ENCODE measurements at regions not wholly inside any gene's neighbourhood (a gene's known extent, or its start where the extent isn't known, plus 50 kb on each side); places are given as distances from the start of the nearest gene placed in this dataset.
"Not testable (repeated sequence)": the region's sequence is repeated elsewhere in the genome, so short reads cannot be mapped to it uniquely, and the experiment has no call there.

GRCh38 chr1:213744780-213745179 is 243.0 kb upstream of the PROX1 start:
- FAIRE-seq: no peak

- FAIRE-seq: no peak
These were observed 242.3 kb upstream of the PROX1 start for GRCh38 chr1:213745451-213745850.

GRCh38 chr1:213749558-213749957 is 238.2 kb upstream of the PROX1 start:
- FAIRE-seq: no peak

- no peak for FAIRE-seq
These were observed 237.3 kb upstream of the PROX1 start for GRCh38 chr1:213750231-213751063.

GRCh38 chr1:213751064-213751397 is 236.7 kb upstream of the PROX1 start:
- FAIRE-seq: no peak

- no peak for FAIRE-seq
These were observed 228.2 kb upstream of the PROX1 start for GRCh38 chr1:213759359-213760181.

GRCh38 chr1:213761845-213762407 is 225.8 kb upstream of the PROX1 start:
- FAIRE-seq: no peak

- FAIRE-seq: no peak
These were observed 220.1 kb upstream of the PROX1 start for GRCh38 chr1:213767683-213768082.

GRCh38 chr1:213772128-213773063 is 215.4 kb upstream of the PROX1 start:
- FAIRE-seq: no peak

- FAIRE-seq: no peak
These were observed 213.8 kb upstream of the PROX1 start for GRCh38 chr1:213773975-213774374.

- FAIRE-seq: no peak
These were observed 210.8 kb upstream of the PROX1 start for GRCh38 chr1:213776969-213777368.

GRCh38 chr1:213779228-213779627 is 208.5 kb upstream of the PROX1 start:
- no peak for FAIRE-seq

- FAIRE-seq: no peak
These were observed 204.7 kb upstream of the PROX1 start for GRCh38 chr1:213782941-213783672.

- FAIRE-seq: no peak
These were observed 203.9 kb upstream of the PROX1 start for GRCh38 chr1:213783893-213784292.

- no peak for FAIRE-seq
These were observed 201.1 kb upstream of the PROX1 start for GRCh38 chr1:213786683-213787082.

GRCh38 chr1:213790565-213790964 is 197.2 kb upstream of the PROX1 start:
- no peak for FAIRE-seq

GRCh38 chr1:213793482-213794067 is 194.2 kb upstream of the PROX1 start:
- no peak for FAIRE-seq

GRCh38 chr1:213796525-213796924 is 191.2 kb upstream of the PROX1 start:
- FAIRE-seq: no peak

- FAIRE-seq: not testable (repeated sequence)
These were observed 179.5 kb upstream of the PROX1 start for GRCh38 chr1:213808288-213808687.

GRCh38 chr1:213817156-213817555 is 170.6 kb upstream of the PROX1 start:
- no peak for FAIRE-seq

- no peak for FAIRE-seq
These were observed 167.2 kb upstream of the PROX1 start for GRCh38 chr1:213820362-213821149.

Measured in islet of Langerhans (tissue), 1 donor.